Endothelial cell of umbilical vein (primary cell): ENCODE measurements at regions not wholly inside any gene's neighbourhood (a gene's known extent, or its start where the extent isn't known, plus 50 kb on each side); places are given as distances from the start of the nearest gene placed in this dataset.

Experiments
- BruUV-seq: library from RNA; stranded (reverse); fragments of 400-500 nt; replicated peaks from 2 replicates; lab custom pipeline; 2021; lab: Mats Ljungman, UMichigan
- CTCF ChIA-PET: fragments of 300-600, 350-600 bp; sonication (Branson Sonifier 250); formaldehyde crosslinking; loops from one replicate; lab custom pipeline; 2021; ENCODE audit warnings: antibody characterized with exemption, inconsistent platforms; lab: Charles Lee
- POLR2A ChIA-PET: fragments of 300-600, 350-600 bp; sonication (Branson Sonifier 250); formaldehyde crosslinking; loops from one replicate; lab custom pipeline; 2021; ENCODE audit warnings: antibody characterized with exemption, inconsistent platforms; lab: Charles Lee
- DNase-seq: peaks from one replicate; pipeline ENCODE4 v3.0.0-alpha.2; 2011; ENCODE audit warnings: low read depth, low spot score
- FAIRE-seq: peaks from 2 replicates; lab custom pipeline; 2011; peaks lifted over from hg19 to GRCh38; lab: Jason Lieb, UNC
- H2AFZ ChIP-seq: 2 replicates; pipeline ENCODE4 v1.6.0; 2012; ENCODE audit warnings: low read depth, low read length, control low read depth, inconsistent platforms
- H3K27ac ChIP-seq: 2 replicates; pipeline ENCODE4 v1.5.1; 2011; ENCODE audit warnings: low read depth, mild to moderate bottlenecking, control low read depth, low read length, moderate library complexity; ENCODE audit not compliant: insufficient read depth
- H3K27me3 ChIP-seq, 2 experiments: 2 replicates each; pipeline versions ENCODE4 v1.6.0 to v1.6.1; 2011; ENCODE audit warnings: low read length in 2 of 2, mixed read lengths in 1 of 2; ENCODE audit not compliant: control insufficient read depth in 2 of 2, insufficient read depth in 2 of 2
- H3K36me3 ChIP-seq, 2 experiments: 2 replicates in 1 of 2; 3 replicates in 1 of 2; pipeline ENCODE4 v1.5.1; 2011; ENCODE audit warnings: low read length in 2 of 2, mild to moderate bottlenecking in 1 of 2, moderate library complexity in 1 of 2; ENCODE audit not compliant: control insufficient read depth in 2 of 2, insufficient read depth in 2 of 2; ENCODE audit errors: extremely low read depth in 1 of 2
- H3K4me1 ChIP-seq: 3 replicates; pipeline ENCODE4 v1.5.1; 2011; ENCODE audit warnings: mild to moderate bottlenecking, low read length; ENCODE audit not compliant: control insufficient read depth, insufficient read depth; ENCODE audit errors: extremely low read depth
- H3K4me2 ChIP-seq: 2 replicates; pipeline ENCODE4 v1.6.1; 2011; ENCODE audit warnings: low read length, control low read depth, mixed read lengths; ENCODE audit not compliant: insufficient read depth
- H3K4me3 ChIP-seq, 3 experiments: fragments of 200-600 bp in 1 of 3; sonication (generic), shearing (Covaris generic) in 1 of 3; replicated peaks in 1 of 3; 2 replicates each; pipeline ENCODE4 v1.5.1; 2011 to 2016; ENCODE audit warnings: control low read depth in 3 of 3, low read length in 3 of 3, mild to moderate bottlenecking in 2 of 3, inconsistent platforms in 1 of 3, low read depth in 1 of 3, moderate library complexity in 1 of 3; ENCODE audit not compliant: insufficient read depth in 1 of 3
- H3K79me2 ChIP-seq: 2 replicates; pipeline ENCODE4 v1.6.0; 2012; ENCODE audit warnings: low read length, inconsistent platforms; ENCODE audit not compliant: control insufficient read depth, insufficient read depth
- H3K9ac ChIP-seq: replicated peaks from 2 replicates; pipeline ENCODE3; 2011; ENCODE audit warnings: low read length, control low read depth; ENCODE audit not compliant: insufficient read depth; ENCODE audit errors: extremely low read depth
- H3K9me1 ChIP-seq: replicated peaks from 3 replicates; pipeline ENCODE4 v1.6.0; 2011; ENCODE audit warnings: mild to moderate bottlenecking, low read length; ENCODE audit not compliant: control insufficient read depth, insufficient read depth; ENCODE audit errors: extremely low read depth
- H3K9me3 ChIP-seq: replicated peaks from 2 replicates; pipeline ENCODE4 v1.5.1; 2012; ENCODE audit warnings: low read length, inconsistent platforms; ENCODE audit not compliant: control insufficient read depth, insufficient read depth
- H4K20me1 ChIP-seq: replicated peaks from 2 replicates; pipeline ENCODE3; 2011; ENCODE audit warnings: mild to moderate bottlenecking, low read length; ENCODE audit not compliant: control insufficient read depth, insufficient read depth; ENCODE audit errors: extremely low read depth
- EZH2 ChIP-seq: IDR thresholded peaks from 2 replicates; pipeline ENCODE4 v1.6.1; 2012; ENCODE audit warnings: borderline replicate concordance, low read depth, mild to moderate bottlenecking, moderate library complexity, low read length, inconsistent platforms; ENCODE audit not compliant: severe bottlenecking
- GATA2 ChIP-seq: IDR thresholded peaks from 2 replicates; pipeline ENCODE4 v1.7.0; 2011; ENCODE audit warnings: low read depth, mild to moderate bottlenecking, moderate library complexity, mixed read lengths, low read length; ENCODE audit not compliant: insufficient read length, insufficient read depth
- JUN ChIP-seq: IDR thresholded peaks from 2 replicates; pipeline ENCODE4 v1.6.1; 2011; ENCODE audit warnings: borderline replicate concordance, low read depth; ENCODE audit not compliant: insufficient read length, insufficient read depth
- POLR2A ChIP-seq: IDR thresholded peaks from 2 replicates; pipeline ENCODE4 v1.6.1; 2012; ENCODE audit warnings: low read depth, mild to moderate bottlenecking, control low read depth, low read length
- POLR2AphosphoS5 ChIP-seq: IDR thresholded peaks from 2 replicates; pipeline ENCODE4 v1.6.1; 2012; ENCODE audit warnings: low read depth, mild to moderate bottlenecking, control low read depth, low read length, moderate library complexity; ENCODE audit not compliant: insufficient read depth
- dilution Hi-C: fragments of 300-500 bp; cut with MboI; formaldehyde crosslinking; loops from one replicate; pipeline ENCODE4 v1.15.0; 2019; ENCODE audit warnings: low sequenced_read_pairs; ENCODE audit not compliant: extremely low pct_ligation_motif_present
- intact Hi-C: fragments of 100-400 bp; cut with micrococcal nuclease; formaldehyde crosslinking; loops from one replicate; pipeline ENCODE4 v1.10.0; 2022

GRCh38 chr19:31583148-31583547, 233.9 kb upstream of the TSHZ3 start:
- H3K9me3 ChIP-seq: peaks cover 2% of the 10 kb centered on the region
- H2AFZ ChIP-seq: no peak overlapping the region
- H3K79me2 ChIP-seq: no peaks in the 10 kb centered on the region
- CTCF ChIA-PET: no interaction called here
- H3K4me1 ChIP-seq: no peaks in the 10 kb centered on the region
- H4K20me1 ChIP-seq: no peaks in the 10 kb centered on the region
- TF ChIP-seq EZH2: no peak
- no peak for TF ChIP-seq GATA2
- no peak for TF ChIP-seq JUN
- no peak for TF ChIP-seq POLR2AphosphoS5
- no peak for TF ChIP-seq POLR2A
- no peaks in the 10 kb centered on the region for H3K27me3 ChIP-seq
- POLR2A ChIA-PET: no interaction called here
- H3K9ac ChIP-seq: no peak overlapping the region
- H3K27ac ChIP-seq: no peak overlapping the region
- dilution Hi-C loops (no loop called here), intact Hi-C loops (no loop called here)
- no peaks in the 10 kb centered on the region for H3K36me3 ChIP-seq
- FAIRE-seq: peak; percentile 15
- DNase-seq: no peak
- H3K9me1 ChIP-seq: no peaks in the 10 kb centered on the region
- no peak overlapping the region for H3K4me2 ChIP-seq
- no peak overlapping the region for H3K4me3 ChIP-seq
- BruUV-seq: no TSS peak

GRCh38 chr19:31586282-31586681, 237.0 kb upstream of the TSHZ3 start:
- Histone ChIP-seq H3K9me1 (no peaks in the 10 kb centered on the region), H3K4me2 (no peak overlapping the region), H4K20me1 (no peaks in the 10 kb centered on the region), H3K9me3 (peaks cover 4% of the 10 kb centered on the region), H3K27me3 (no peaks in the 10 kb centered on the region), H3K4me1 (no peaks in the 10 kb centered on the region), H3K36me3 (no peaks in the 10 kb centered on the region), H3K4me3 (no peak overlapping the region), H3K9ac (no peak overlapping the region), H3K27ac (no peak overlapping the region), H3K79me2 (no peaks in the 10 kb centered on the region), H2AFZ (no peak overlapping the region)
- TF ChIP-seq POLR2AphosphoS5: no peak
- DNase-seq (no peak), FAIRE-seq (no peak)
- intact Hi-C loops: no loop called here
- ChIA-PET POLR2A (no interaction called here), CTCF (no interaction called here)
- no TSS peak for BruUV-seq
- dilution Hi-C loops: no loop called here
